Loucy (cell line): ENCODE measurements at regions not wholly inside any gene's neighbourhood (a gene's known extent, or its start where the extent isn't known, plus 50 kb on each side); places are given as distances from the start of the nearest gene placed in this dataset.

ENCODE experiments used
- H2AFZ ChIP-seq: fragments of 200-600 bp; sonication (generic); 2 replicates; pipeline ENCODE4 v1.6.0; 2016; ENCODE audit warnings: antibody characterized with exemption, mild to moderate bottlenecking, low read length, moderate library complexity
- H3F3A ChIP-seq: fragments of 200-600 bp; 2 replicates; pipeline ENCODE4 v1.6.0; 2016; ENCODE audit warnings: antibody characterized with exemption, low read depth, mild to moderate bottlenecking
- H3K27me3 ChIP-seq: fragments of 200-600 bp; sonication (generic); 2 replicates; pipeline ENCODE4 v1.6.1; 2014; ENCODE audit warnings: low read length, mild to moderate bottlenecking; ENCODE audit not compliant: insufficient read depth, poor library complexity, severe bottlenecking
- H3K36me3 ChIP-seq: fragments of 200-600 bp; sonication (generic); 2 replicates; pipeline ENCODE4 v1.6.1; 2016; ENCODE audit warnings: low read length; ENCODE audit not compliant: insufficient read depth
- H3K4me1 ChIP-seq: fragments of 200-600 bp; sonication (generic); 2 replicates; pipeline ENCODE4 v1.5.1; 2014; ENCODE audit warnings: low read length, mild to moderate bottlenecking; ENCODE audit not compliant: insufficient read depth, poor library complexity, severe bottlenecking
- H3K4me2 ChIP-seq: fragments of 200-600 bp; sonication (generic); 2 replicates; pipeline ENCODE4 v1.6.0; 2014; ENCODE audit warnings: antibody characterized with exemption, low read length, low read depth, mild to moderate bottlenecking; ENCODE audit not compliant: poor library complexity, severe bottlenecking
- H3K4me3 ChIP-seq: fragments of 200-600 bp; sonication (generic); 2 replicates; pipeline ENCODE4 v1.5.1; 2014; ENCODE audit warnings: low read length, mild to moderate bottlenecking, mixed read lengths; ENCODE audit not compliant: poor library complexity, severe bottlenecking
- H3K79me2 ChIP-seq: fragments of 200-600 bp; sonication (generic); 2 replicates; pipeline ENCODE4 v1.6.1; 2014; ENCODE audit warnings: low read length; ENCODE audit not compliant: insufficient read depth
- H3K9ac ChIP-seq: fragments of 200-600 bp; sonication (generic); 2 replicates; pipeline ENCODE4 v1.6.0; 2014; ENCODE audit warnings: mild to moderate bottlenecking, low read depth, low read length, moderate library complexity; ENCODE audit not compliant: poor library complexity, severe bottlenecking
- H3K9me2 ChIP-seq: fragments of 200-600 bp; sonication (generic); replicated peaks from 2 replicates; pipeline ENCODE4 v1.6.1; 2016; ENCODE audit warnings: low read depth, low read length, mixed read lengths
- H3K9me3 ChIP-seq: fragments of 200-600 bp; sonication (generic); 2 replicates; pipeline ENCODE4 v1.6.1; 2014; ENCODE audit warnings: mild to moderate bottlenecking, antibody characterized with exemption, low read length, low read depth; ENCODE audit not compliant: insufficient read depth
- H4K20me1 ChIP-seq: fragments of 200-600 bp; sonication (generic); 2 replicates; pipeline ENCODE4 v1.6.0; 2014; ENCODE audit warnings: antibody characterized with exemption, low read length, mild to moderate bottlenecking; ENCODE audit not compliant: insufficient read depth, poor library complexity, severe bottlenecking
- CTCF ChIP-seq: fragments of 200-600 bp; sonication (generic); conservative IDR thresholded peaks from 2 replicates; pipeline ENCODE4 v1.5.1; 2014; ENCODE audit warnings: mild to moderate bottlenecking, antibody characterized with exemption, low read length
- EZH2phosphoT487 ChIP-seq: fragments of 200-600 bp; IDR thresholded peaks from 2 replicates; pipeline ENCODE4 v1.6.1; 2018; ENCODE audit warnings: antibody characterized with exemption, mild to moderate bottlenecking, moderate library complexity, borderline replicate concordance

DNA sequence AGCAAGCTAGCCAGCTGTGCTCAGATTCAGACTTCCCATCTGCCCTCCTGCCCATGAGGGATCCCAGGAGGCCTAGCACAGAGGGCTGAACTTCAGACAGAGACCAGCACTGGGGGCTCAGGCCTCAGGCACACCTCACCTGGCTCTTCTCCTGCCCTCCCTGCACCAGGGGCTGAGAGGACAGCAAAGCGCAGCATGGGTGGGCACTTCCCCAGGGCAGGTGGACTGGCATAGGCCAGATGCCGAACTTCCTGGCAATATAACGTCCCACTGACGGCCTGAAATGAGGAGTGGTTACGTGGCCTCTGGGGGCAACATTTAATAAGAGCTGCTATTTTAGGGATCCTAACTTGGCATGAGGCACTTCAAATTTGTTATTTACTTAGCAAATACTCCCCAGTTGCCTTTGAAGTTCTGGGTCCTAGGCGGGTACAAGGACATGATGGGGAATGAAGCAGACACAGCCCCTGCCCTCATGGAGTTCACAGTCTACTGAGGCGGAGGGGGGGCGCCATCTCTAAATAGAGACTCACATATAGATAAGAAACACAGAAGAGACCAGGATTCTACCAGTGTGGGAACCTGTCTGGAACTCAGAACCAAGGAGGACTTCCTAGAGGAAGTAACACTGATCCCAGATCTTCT, 101.8 kb upstream of the ZMIZ1 start:
- TF ChIP-seq CTCF (no peak), EZH2phosphoT487 (no peak)
- peaks cover 23% of the 10 kb centered on the region for H3K4me1 ChIP-seq
- H3K9ac ChIP-seq = no peak overlapping the region

GRCh38 chr10:78968300-78968942, 100.3 kb upstream of the ZMIZ1 start:
- H3K4me1 ChIP-seq = peaks cover 31% of the 10 kb centered on the region
- H3K9me2 ChIP-seq = no peaks in the 10 kb centered on the region
- no peak overlapping the region for H3K4me3 ChIP-seq
- H3K36me3 ChIP-seq = no peaks in the 10 kb centered on the region
- H3K9ac ChIP-seq = no peak overlapping the region
- H3K9me3 ChIP-seq = no peaks in the 10 kb centered on the region
- no peaks in the 10 kb centered on the region for H3F3A ChIP-seq
- no peaks in the 10 kb centered on the region for H4K20me1 ChIP-seq
- H3K27me3 ChIP-seq = no peaks in the 10 kb centered on the region
- H3K4me2 ChIP-seq = no peak overlapping the region
- no peak for TF ChIP-seq EZH2phosphoT487
- no peak for TF ChIP-seq CTCF
- no peaks in the 10 kb centered on the region for H3K79me2 ChIP-seq
- H2AFZ ChIP-seq = no peak overlapping the region

More for the DNA sequence above, 101.8 kb upstream of the ZMIZ1 start:
- H3K9me3 ChIP-seq = no peaks in the 10 kb centered on the region
- no peaks in the 10 kb centered on the region for H3K79me2 ChIP-seq
- H3K4me2 ChIP-seq = no peak overlapping the region
- no peaks in the 10 kb centered on the region for H3K9me2 ChIP-seq
- no peak overlapping the region for H2AFZ ChIP-seq
- no peaks in the 10 kb centered on the region for H3F3A ChIP-seq
- H3K36me3 ChIP-seq = no peaks in the 10 kb centered on the region
- no peaks in the 10 kb centered on the region for H3K27me3 ChIP-seq
- no peak overlapping the region for H3K4me3 ChIP-seq
- no peaks in the 10 kb centered on the region for H4K20me1 ChIP-seq

DNA sequence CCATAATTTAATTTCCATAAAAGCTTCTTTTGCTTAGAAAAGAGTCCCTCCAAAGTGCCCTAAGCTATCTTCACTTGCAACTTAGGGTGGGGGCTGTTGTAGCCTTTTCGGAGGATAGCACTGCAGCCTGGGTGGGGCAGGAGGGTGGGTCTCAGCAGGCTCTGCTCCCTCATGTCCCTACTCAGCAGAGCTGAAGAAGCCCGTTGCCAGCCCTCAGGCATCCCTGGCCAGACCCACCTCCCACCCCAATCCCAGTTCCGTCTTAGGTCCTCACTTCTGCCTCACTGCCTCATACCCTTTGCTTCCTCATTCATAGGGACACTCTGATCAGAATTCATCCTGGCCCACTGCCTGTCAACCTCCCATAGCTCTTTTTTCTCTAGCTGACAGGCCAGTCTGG, 99.8 kb upstream of the ZMIZ1 start:
- Histone ChIP-seq H3K27me3 (no peaks in the 10 kb centered on the region), H3K9me2 (no peaks in the 10 kb centered on the region), H3K36me3 (no peaks in the 10 kb centered on the region), H3F3A (no peaks in the 10 kb centered on the region), H3K4me3 (no peak overlapping the region), H3K9ac (no peak overlapping the region), H3K4me2 (no peak overlapping the region), H4K20me1 (no peaks in the 10 kb centered on the region), H3K4me1 (peaks cover 31% of the 10 kb centered on the region), H2AFZ (no peak overlapping the region), H3K79me2 (no peaks in the 10 kb centered on the region), H3K9me3 (no peaks in the 10 kb centered on the region)
- TF ChIP-seq CTCF (no peak), EZH2phosphoT487 (no peak)
